ENCODE measurements at regions not wholly inside any gene's neighbourhood (a gene's known extent, or its start where the extent isn't known, plus 50 kb on each side); places are given as distances from the start of the nearest gene placed in this dataset.

- Histone ChIP-seq H2BK15ac (replicated peaks; ENCODE audit: low read depth) (no peak overlapping the region), H3K27ac (ENCODE audit: low read depth, low read length) (no peak overlapping the region), H3K4me2 (ENCODE audit: low read length) (no peak overlapping the region), H3K4ac (ENCODE audit: low read depth, low read length) (no peak overlapping the region), H3K18ac (ENCODE audit: low read length) (no peak overlapping the region), H4K8ac (ENCODE audit: low read depth, low read length) (no peak overlapping the region), H3K79me1 (ENCODE audit: low read length) (no peaks in the 10 kb centered on the region), H2AK5ac (ENCODE audit: low read length) (no peak overlapping the region), H3K56ac (ENCODE audit: low read length) (no peak overlapping the region), H3K36me3 (ENCODE audit: control insufficient read depth, insufficient read depth, low read length) (no peaks in the 10 kb centered on the region), H3K4me1 (ENCODE audit: control insufficient read depth, low read depth, low read length) (no peaks in the 10 kb centered on the region), H3K79me2 (ENCODE audit: control insufficient read depth, insufficient read depth, low read length) (no peaks in the 10 kb centered on the region), H3K27me3 (ENCODE audit: insufficient read depth, low read length, poor library complexity) (no peaks in the 10 kb centered on the region), H3K9ac (ENCODE audit: low read length) (no peak overlapping the region), H2BK120ac (ENCODE audit: low read depth, low read length) (no peak overlapping the region), H3K4me3 (ENCODE audit: low read length) (no peak overlapping the region), H2BK5ac (ENCODE audit: low read length) (no peak overlapping the region), H4K5ac (ENCODE audit: low read length) (no peak overlapping the region), H3K23ac (ENCODE audit: low read length) (no peak overlapping the region)
- no CpG with 5 or more reads among the region's 1 CpG for WGBS (ENCODE audit: extremely low coverage, insufficient coverage, low lambda C conversion rate)
- no peak for DNase-seq
Observed at GRCh38 chrX:112946227-112946626, 105.6 kb upstream of the AMOT start.

DNA sequence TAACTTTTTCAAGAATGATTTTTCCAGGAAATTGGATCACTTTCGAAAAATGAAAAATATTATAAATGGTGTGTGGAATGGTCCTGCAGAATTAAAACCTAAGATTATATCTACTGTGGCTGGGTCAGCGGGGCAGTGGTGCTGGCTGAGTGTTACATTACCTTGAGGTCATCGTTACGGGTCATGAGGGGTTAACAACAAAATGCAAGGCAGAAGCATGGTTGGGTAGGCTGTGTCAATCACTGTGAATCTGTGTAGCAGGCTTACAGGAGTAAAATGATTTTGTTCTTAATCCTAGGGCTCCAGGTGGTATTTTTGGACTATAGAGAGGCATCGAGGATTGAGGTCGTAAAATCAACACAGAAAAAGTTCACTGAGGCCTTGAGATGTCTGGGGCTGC is 105.2 kb upstream of the AMOT start:
- Histone ChIP-seq H3K4me3 (ENCODE audit: low read length) (no peak overlapping the region), H2AK5ac (ENCODE audit: low read length) (no peak overlapping the region), H3K9ac (ENCODE audit: low read length) (no peak overlapping the region), H4K8ac (ENCODE audit: low read depth, low read length) (no peak overlapping the region), H3K18ac (ENCODE audit: low read length) (no peak overlapping the region), H3K36me3 (ENCODE audit: control insufficient read depth, insufficient read depth, low read length) (no peaks in the 10 kb centered on the region), H3K4me1 (ENCODE audit: control insufficient read depth, low read depth, low read length) (no peaks in the 10 kb centered on the region), H3K4ac (ENCODE audit: low read depth, low read length) (no peak overlapping the region), H3K4me2 (ENCODE audit: low read length) (no peak overlapping the region), H3K56ac (ENCODE audit: low read length) (no peak overlapping the region), H4K5ac (ENCODE audit: low read length) (no peak overlapping the region), H3K79me1 (ENCODE audit: low read length) (no peaks in the 10 kb centered on the region), H3K27ac (ENCODE audit: low read depth, low read length) (no peak overlapping the region), H2BK5ac (ENCODE audit: low read length) (no peak overlapping the region), H2BK120ac (ENCODE audit: low read depth, low read length) (no peak overlapping the region), H3K79me2 (ENCODE audit: control insufficient read depth, insufficient read depth, low read length) (no peaks in the 10 kb centered on the region), H3K27me3 (ENCODE audit: insufficient read depth, low read length, poor library complexity) (no peaks in the 10 kb centered on the region), H2BK15ac (replicated peaks; ENCODE audit: low read depth) (no peak overlapping the region), H3K23ac (ENCODE audit: low read length) (no peak overlapping the region)
- no peak for DNase-seq
- WGBS (ENCODE audit: extremely low coverage, insufficient coverage, low lambda C conversion rate) = no CpG with 5 or more reads among the region's 6 CpGs

DNA sequence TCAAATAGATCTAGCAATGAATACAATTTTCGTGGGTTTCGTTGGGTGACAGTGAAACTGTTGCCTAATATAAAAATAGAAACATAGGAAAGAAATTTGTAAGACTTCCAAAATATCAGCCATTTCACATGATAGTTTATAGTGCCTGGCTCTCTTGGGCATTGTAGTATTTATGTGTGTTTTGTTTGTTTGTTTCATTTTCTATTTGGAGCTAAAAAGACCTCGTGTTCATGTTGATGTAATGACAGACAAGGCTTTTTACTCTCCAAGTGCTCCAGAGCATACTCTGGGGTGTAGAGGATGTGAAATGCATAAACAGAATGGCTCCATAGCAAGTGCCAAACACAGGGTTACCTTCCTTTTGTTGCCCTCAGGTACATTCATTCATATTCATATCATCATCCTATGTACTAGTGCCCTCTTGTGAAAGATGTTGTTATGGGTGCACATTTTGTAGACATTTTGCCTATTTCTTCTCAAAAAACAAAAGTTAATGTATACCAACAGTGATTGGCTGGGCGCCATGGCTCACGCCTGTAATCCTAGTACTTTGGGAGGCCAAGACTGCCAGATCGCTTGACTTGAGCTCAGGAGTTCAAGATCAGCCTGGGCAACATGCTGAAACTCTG is 100.7 kb upstream of the AMOT start:
- Histone ChIP-seq H3K18ac (ENCODE audit: low read length) (no peak overlapping the region), H3K23ac (ENCODE audit: low read length) (no peak overlapping the region), H3K27me3 (ENCODE audit: insufficient read depth, low read length, poor library complexity) (no peaks in the 10 kb centered on the region), H2BK15ac (replicated peaks; ENCODE audit: low read depth) (no peak overlapping the region), H2BK5ac (ENCODE audit: low read length) (no peak overlapping the region), H3K36me3 (ENCODE audit: control insufficient read depth, insufficient read depth, low read length) (no peaks in the 10 kb centered on the region), H3K4me2 (ENCODE audit: low read length) (no peak overlapping the region), H3K79me2 (ENCODE audit: control insufficient read depth, insufficient read depth, low read length) (no peaks in the 10 kb centered on the region), H3K27ac (ENCODE audit: low read depth, low read length) (no peak overlapping the region), H3K56ac (ENCODE audit: low read length) (no peak overlapping the region), H2AK5ac (ENCODE audit: low read length) (no peak overlapping the region), H3K4ac (ENCODE audit: low read depth, low read length) (no peak overlapping the region), H3K4me1 (ENCODE audit: control insufficient read depth, low read depth, low read length) (no peaks in the 10 kb centered on the region), H3K9ac (ENCODE audit: low read length) (no peak overlapping the region), H4K5ac (ENCODE audit: low read length) (no peak overlapping the region), H3K79me1 (ENCODE audit: low read length) (no peaks in the 10 kb centered on the region), H3K4me3 (ENCODE audit: low read length) (no peak overlapping the region), H2BK120ac (ENCODE audit: low read depth, low read length) (no peak overlapping the region), H4K8ac (ENCODE audit: low read depth, low read length) (no peak overlapping the region)
- DNase-seq = no peak
- WGBS (ENCODE audit: extremely low coverage, insufficient coverage, low lambda C conversion rate) = no CpG with 5 or more reads among the region's 6 CpGs

DNA sequence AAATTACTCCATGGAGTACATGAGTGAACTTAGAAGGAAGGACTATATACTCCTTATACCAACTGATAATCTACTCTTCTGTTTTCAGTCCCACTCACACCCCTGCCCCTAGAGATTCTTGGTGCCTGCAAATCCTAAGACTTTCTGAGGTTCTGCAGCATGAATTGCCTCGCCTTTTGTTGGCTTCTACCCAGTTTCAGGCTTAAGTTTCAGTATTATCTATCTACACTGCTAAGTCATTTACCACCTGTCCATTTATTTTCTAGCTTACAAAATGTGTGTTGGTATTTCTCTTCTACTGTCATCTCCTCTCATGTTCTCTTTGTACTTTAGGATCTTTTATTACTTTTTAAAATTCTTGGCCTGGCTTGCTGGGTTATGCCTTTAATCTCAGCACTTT is 94.4 kb upstream of the AMOT start:
- H4K8ac ChIP-seq (ENCODE audit: low read depth, low read length) = no peak overlapping the region
- H3K23ac ChIP-seq (ENCODE audit: low read length) = no peak overlapping the region
- no peak overlapping the region for H3K56ac ChIP-seq (ENCODE audit: low read length)
- H3K4me3 ChIP-seq (ENCODE audit: low read length) = no peak overlapping the region
- H3K36me3 ChIP-seq (ENCODE audit: control insufficient read depth, insufficient read depth, low read length) = no peaks in the 10 kb centered on the region
- no peaks in the 10 kb centered on the region for H3K79me1 ChIP-seq (ENCODE audit: low read length)
- no peak overlapping the region for H3K18ac ChIP-seq (ENCODE audit: low read length)
- no peak overlapping the region for H2BK120ac ChIP-seq (ENCODE audit: low read depth, low read length)
- no peak overlapping the region for H2BK5ac ChIP-seq (ENCODE audit: low read length)
- no peak overlapping the region for H2BK15ac ChIP-seq (replicated peaks; ENCODE audit: low read depth)
- WGBS (ENCODE audit: extremely low coverage, insufficient coverage, low lambda C conversion rate) = no CpG with 5 or more reads among the region's 1 CpG
- no peaks in the 10 kb centered on the region for H3K4me1 ChIP-seq (ENCODE audit: control insufficient read depth, low read depth, low read length)
- no peak for DNase-seq
- H3K9ac ChIP-seq (ENCODE audit: low read length) = no peak overlapping the region
- no peak overlapping the region for H3K27ac ChIP-seq (ENCODE audit: low read depth, low read length)
- no peak overlapping the region for H2AK5ac ChIP-seq (ENCODE audit: low read length)
- H3K27me3 ChIP-seq (ENCODE audit: insufficient read depth, low read length, poor library complexity) = no peaks in the 10 kb centered on the region
- no peak overlapping the region for H3K4me2 ChIP-seq (ENCODE audit: low read length)
- H3K4ac ChIP-seq (ENCODE audit: low read depth, low read length) = no peak overlapping the region
- H4K5ac ChIP-seq (ENCODE audit: low read length) = no peak overlapping the region
- no peaks in the 10 kb centered on the region for H3K79me2 ChIP-seq (ENCODE audit: control insufficient read depth, insufficient read depth, low read length)

DNA sequence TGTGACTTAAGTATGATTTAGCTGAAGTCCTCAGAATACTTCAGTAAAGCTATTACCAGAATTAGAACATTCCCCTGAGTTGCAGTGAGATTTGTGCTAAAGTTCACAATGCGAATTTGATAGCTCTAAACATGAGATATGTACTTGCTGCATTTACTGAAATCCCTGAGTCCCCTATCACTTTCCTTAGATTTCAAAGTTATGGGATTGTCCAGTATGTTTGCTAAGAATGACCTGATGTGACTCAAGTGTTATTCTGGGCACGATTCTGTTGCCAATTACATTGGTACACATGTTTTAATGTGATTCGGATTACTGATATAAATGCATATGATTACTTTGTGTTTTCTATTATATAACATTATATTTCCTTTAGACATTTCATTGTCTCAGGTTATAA is 91.3 kb upstream of the AMOT start:
- no peaks in the 10 kb centered on the region for H3K4me1 ChIP-seq (ENCODE audit: control insufficient read depth, low read depth, low read length)
- H3K79me1 ChIP-seq (ENCODE audit: low read length) = no peaks in the 10 kb centered on the region
- H3K56ac ChIP-seq (ENCODE audit: low read length) = no peak overlapping the region
- no peaks in the 10 kb centered on the region for H3K36me3 ChIP-seq (ENCODE audit: control insufficient read depth, insufficient read depth, low read length)
- H3K4me2 ChIP-seq (ENCODE audit: low read length) = no peak overlapping the region
- no peak overlapping the region for H4K5ac ChIP-seq (ENCODE audit: low read length)
- H2BK5ac ChIP-seq (ENCODE audit: low read length) = no peak overlapping the region
- H3K18ac ChIP-seq (ENCODE audit: low read length) = no peak overlapping the region
- H2BK15ac ChIP-seq (replicated peaks; ENCODE audit: low read depth) = no peak overlapping the region
- no peak for DNase-seq
- no peak overlapping the region for H3K9ac ChIP-seq (ENCODE audit: low read length)
- H3K4ac ChIP-seq (ENCODE audit: low read depth, low read length) = no peak overlapping the region
- no peak overlapping the region for H2AK5ac ChIP-seq (ENCODE audit: low read length)
- H2BK120ac ChIP-seq (ENCODE audit: low read depth, low read length) = no peak overlapping the region
- H3K4me3 ChIP-seq (ENCODE audit: low read length) = no peak overlapping the region
- no peak overlapping the region for H3K27ac ChIP-seq (ENCODE audit: low read depth, low read length)
- H3K79me2 ChIP-seq (ENCODE audit: control insufficient read depth, insufficient read depth, low read length) = no peaks in the 10 kb centered on the region
- no CpG with 5 or more reads among the region's 3 CpGs for WGBS (ENCODE audit: extremely low coverage, insufficient coverage, low lambda C conversion rate)
- H3K23ac ChIP-seq (ENCODE audit: low read length) = no peak overlapping the region
- H4K8ac ChIP-seq (ENCODE audit: low read depth, low read length) = no peak overlapping the region
- H3K27me3 ChIP-seq (ENCODE audit: insufficient read depth, low read length, poor library complexity) = no peaks in the 10 kb centered on the region

DNA sequence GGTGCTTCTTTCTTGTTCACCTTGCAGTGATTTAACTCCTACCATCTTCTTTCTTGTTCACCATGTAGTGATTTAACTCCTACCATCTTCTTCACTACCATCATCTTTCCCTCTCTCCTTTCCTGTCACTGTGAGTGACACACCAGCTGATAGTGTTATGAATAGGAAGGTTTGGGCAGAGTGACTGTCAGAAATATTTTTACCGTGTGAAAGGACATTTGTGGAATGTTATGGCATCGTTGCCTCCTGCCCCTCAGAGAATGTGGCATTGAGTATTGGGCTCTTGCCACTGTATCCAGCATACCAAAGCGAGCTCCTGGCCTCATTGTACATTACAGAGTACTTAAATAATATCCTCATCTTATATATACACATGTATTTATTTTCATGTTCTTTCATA is 90.8 kb upstream of the AMOT start:
- Histone ChIP-seq H3K18ac (ENCODE audit: low read length) (no peak overlapping the region), H2BK5ac (ENCODE audit: low read length) (no peak overlapping the region), H3K56ac (ENCODE audit: low read length) (no peak overlapping the region), H2BK15ac (replicated peaks; ENCODE audit: low read depth) (no peak overlapping the region), H3K79me2 (ENCODE audit: control insufficient read depth, insufficient read depth, low read length) (no peaks in the 10 kb centered on the region), H3K36me3 (ENCODE audit: control insufficient read depth, insufficient read depth, low read length) (no peaks in the 10 kb centered on the region), H4K8ac (ENCODE audit: low read depth, low read length) (no peak overlapping the region), H4K5ac (ENCODE audit: low read length) (no peak overlapping the region), H3K79me1 (ENCODE audit: low read length) (no peaks in the 10 kb centered on the region), H3K4ac (ENCODE audit: low read depth, low read length) (no peak overlapping the region), H2AK5ac (ENCODE audit: low read length) (no peak overlapping the region), H3K27me3 (ENCODE audit: insufficient read depth, low read length, poor library complexity) (no peaks in the 10 kb centered on the region), H3K27ac (ENCODE audit: low read depth, low read length) (no peak overlapping the region), H3K4me3 (ENCODE audit: low read length) (no peak overlapping the region), H3K9ac (ENCODE audit: low read length) (no peak overlapping the region), H3K4me1 (ENCODE audit: control insufficient read depth, low read depth, low read length) (no peaks in the 10 kb centered on the region), H2BK120ac (ENCODE audit: low read depth, low read length) (no peak overlapping the region), H3K4me2 (ENCODE audit: low read length) (no peak overlapping the region), H3K23ac (ENCODE audit: low read length) (no peak overlapping the region)
- no CpG with 5 or more reads among the region's 3 CpGs for WGBS (ENCODE audit: extremely low coverage, insufficient coverage, low lambda C conversion rate)
- DNase-seq = no peak

Data from mesendoderm (in vitro differentiated cells).